ENCODE measurements at regions not wholly inside any gene's neighbourhood (a gene's known extent, or its start where the extent isn't known, plus 50 kb on each side); places are given as distances from the start of the nearest gene placed in this dataset.
"Not testable (repeated sequence)": the region's sequence is repeated elsewhere in the genome, so short reads cannot be mapped to it uniquely, and the experiment has no call there.

- no peak for DNase-seq (ENCODE audit: low read depth, low spot score)
- no peak overlapping the region for H3K4me3 ChIP-seq (ENCODE audit: low read length)
Measured at GRCh38 chr5:18003784-18004183, 369.5 kb downstream of the TAF11L14 start.

GRCh38 chr5:18006235-18006634, 372.0 kb downstream of the TAF11L14 start:
- not testable (repeated sequence) for H3K4me3 ChIP-seq (ENCODE audit: low read length); DNase-seq (ENCODE audit: low read depth, low spot score)

DNA sequence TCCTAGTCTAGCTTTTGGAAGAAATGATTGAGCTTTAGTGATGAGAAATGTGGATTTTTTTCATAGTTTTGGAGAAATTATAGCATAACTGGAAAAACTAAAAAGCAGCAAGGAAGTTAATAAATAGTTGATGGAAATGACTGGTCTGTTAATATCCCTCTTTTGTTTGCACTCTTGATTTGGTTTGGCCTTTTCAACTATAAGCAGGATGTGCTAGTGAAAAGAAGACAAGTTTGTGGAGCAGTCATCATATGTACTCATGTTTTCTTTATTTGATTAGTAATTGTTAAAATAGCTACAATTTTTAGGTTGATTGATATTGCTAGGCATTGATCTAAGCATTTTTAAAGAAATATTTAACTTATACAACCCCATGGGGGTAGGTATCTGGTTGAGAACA, 374.7 kb downstream of the TAF11L14 start:
- H3K4me3 ChIP-seq (ENCODE audit: low read length) = no peak overlapping the region
- DNase-seq (ENCODE audit: low read depth, low spot score) = no peak

GRCh38 chr5:18010053-18010452, 375.8 kb downstream of the TAF11L14 start:
- no peak for DNase-seq (ENCODE audit: low read depth, low spot score)
- no peak overlapping the region for H3K4me3 ChIP-seq (ENCODE audit: low read length)

DNA sequence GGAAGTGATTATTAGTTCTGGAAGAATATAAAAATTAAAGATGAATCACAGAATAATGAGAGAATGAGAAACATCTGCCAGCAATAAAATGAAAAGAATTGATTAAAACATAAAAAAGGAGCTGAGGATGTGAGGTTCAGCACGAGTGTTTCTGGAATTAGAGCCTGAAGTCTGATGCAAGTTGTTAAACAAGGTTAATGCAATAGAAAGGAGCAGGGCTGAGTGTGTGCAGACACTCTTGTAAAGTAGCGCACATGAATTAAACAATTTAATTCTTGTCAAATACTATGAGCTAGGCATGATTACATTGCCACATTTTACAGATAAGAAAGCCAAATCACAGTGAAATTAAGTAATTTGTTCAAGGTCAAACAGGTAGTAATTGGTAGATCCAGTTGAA, 384.2 kb downstream of the TAF11L14 start:
- DNase-seq (ENCODE audit: low read depth, low spot score) = no peak
- H3K4me3 ChIP-seq (ENCODE audit: low read length) = no peak overlapping the region

GRCh38 chr5:18023275-18023674, 389.0 kb downstream of the TAF11L14 start:
- no peak for DNase-seq (ENCODE audit: low read depth, low spot score)
- no peak overlapping the region for H3K4me3 ChIP-seq (ENCODE audit: low read length)

DNA sequence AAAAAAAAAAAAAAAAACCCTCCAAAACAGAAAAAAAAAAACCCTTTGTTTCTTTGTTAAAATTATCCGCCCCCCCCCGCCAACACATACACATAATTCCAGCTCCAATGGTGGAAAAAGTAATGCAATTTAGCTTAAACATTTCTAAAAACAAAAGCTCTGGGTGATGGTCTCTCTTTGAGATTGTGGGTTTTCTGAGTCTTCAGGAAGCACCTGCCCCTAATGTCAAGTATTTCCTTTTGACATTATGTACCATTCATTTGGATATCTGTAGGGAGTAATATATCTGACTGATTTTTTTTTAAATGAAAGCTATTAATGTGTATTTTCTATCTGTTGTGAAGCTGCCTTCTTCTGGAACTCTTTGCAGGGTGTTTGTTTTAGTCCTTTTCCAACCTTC, 389.7 kb downstream of the TAF11L14 start:
- no peak overlapping the region for H3K4me3 ChIP-seq (ENCODE audit: low read length)
- no peak for DNase-seq (ENCODE audit: low read depth, low spot score)

DNA sequence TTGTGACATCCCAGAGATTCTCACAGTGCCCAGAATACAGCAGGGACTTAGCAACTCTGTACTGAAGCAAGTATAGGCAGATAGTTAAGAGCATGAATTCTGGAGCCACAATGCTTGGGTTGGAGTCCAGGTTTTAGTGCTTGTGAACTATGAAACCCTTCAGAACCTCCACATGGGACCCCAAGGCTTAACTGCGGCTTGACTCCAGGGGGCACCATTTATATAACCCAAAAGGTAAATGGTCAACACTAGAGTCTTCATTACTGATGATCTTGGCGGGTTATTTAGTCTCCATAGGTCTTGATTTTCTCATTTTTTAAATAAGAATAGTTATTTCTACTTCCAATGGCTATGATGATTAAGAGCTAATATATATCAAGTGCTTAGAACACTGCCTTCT, 390.3 kb downstream of the TAF11L14 start:
- no peak for DNase-seq (ENCODE audit: low read depth, low spot score)
- no peak overlapping the region for H3K4me3 ChIP-seq (ENCODE audit: low read length)

GRCh38 chr5:18027241-18027867, 393.1 kb downstream of the TAF11L14 start:
- H3K4me3 ChIP-seq (ENCODE audit: low read length) = no peak overlapping the region
- DNase-seq (ENCODE audit: low read depth, low spot score) = no peak

- no peak for DNase-seq (ENCODE audit: low read depth, low spot score)
- H3K4me3 ChIP-seq (ENCODE audit: low read length) = no peak overlapping the region
Measured at GRCh38 chr5:18028036-18028435, 393.8 kb downstream of the TAF11L14 start.

DNA sequence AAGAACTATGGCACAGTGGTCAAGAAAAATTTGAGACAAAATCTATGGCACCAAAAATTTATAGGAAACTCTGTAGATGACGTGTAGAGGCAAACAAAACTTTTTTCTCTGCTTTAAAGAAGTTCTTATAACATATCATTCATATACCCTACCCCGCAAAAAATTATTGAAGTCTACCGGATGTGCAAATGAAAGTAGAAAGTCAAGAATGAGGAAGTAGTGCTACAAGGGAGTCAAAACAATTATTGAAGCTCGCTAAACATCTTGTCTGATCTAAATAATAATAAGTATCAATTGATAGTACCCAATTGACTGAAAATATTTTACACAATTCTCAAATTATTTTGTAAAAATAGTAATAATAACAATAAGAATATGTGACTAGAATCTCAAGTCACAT, 398.5 kb downstream of the TAF11L14 start:
- no peak overlapping the region for H3K4me3 ChIP-seq (ENCODE audit: low read length)
- no peak for DNase-seq (ENCODE audit: low read depth, low spot score)

DNA sequence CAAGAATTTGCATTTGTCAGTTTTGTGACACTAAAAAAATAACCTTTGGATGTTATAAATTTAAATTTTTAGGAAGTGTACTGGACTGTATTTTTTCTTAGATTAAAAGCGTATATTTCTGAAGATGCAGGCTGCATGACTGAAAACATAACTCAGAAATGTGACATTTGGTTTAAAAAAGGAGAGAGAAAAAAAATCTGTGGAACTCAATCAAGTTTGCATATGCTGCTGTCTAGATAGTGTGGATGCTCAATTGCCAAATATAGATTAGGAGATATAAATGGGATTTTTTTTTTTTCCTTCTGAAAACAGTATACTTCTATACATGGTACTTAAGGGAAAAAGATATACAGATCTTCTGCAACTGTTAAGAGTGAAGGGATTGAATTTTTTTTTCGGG, 402.3 kb downstream of the TAF11L14 start:
- DNase-seq (ENCODE audit: low read depth, low spot score) = no peak
- no peak overlapping the region for H3K4me3 ChIP-seq (ENCODE audit: low read length)

DNA sequence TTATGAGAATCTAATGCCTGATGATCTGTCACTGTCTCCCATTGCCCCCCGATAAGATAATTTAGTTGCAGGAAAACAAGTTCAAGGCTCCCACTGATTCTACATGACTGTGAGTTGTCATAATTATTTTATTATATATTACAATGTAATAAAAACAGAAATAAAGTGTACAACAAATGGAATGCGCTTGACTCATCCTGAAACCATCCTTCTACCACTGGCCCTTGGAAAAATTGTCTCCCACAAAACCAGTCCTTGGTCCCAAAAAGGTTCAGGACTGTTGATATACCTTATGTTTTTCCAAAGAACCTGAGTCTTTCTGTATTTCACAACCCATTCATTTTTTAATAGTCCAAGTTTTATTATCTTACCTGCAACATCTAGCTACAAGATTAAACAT, 403.5 kb downstream of the TAF11L14 start:
- H3K4me3 ChIP-seq (ENCODE audit: low read length) = no peak overlapping the region

GRCh38 chr5:18043344-18043743, 409.1 kb downstream of the TAF11L14 start:
- DNase-seq (ENCODE audit: low read depth, low spot score) = no peak
- no peak overlapping the region for H3K4me3 ChIP-seq (ENCODE audit: low read length)

More for the DNA sequence above, 403.5 kb downstream of the TAF11L14 start:
- no peak for DNase-seq (ENCODE audit: low read depth, low spot score)

DNA sequence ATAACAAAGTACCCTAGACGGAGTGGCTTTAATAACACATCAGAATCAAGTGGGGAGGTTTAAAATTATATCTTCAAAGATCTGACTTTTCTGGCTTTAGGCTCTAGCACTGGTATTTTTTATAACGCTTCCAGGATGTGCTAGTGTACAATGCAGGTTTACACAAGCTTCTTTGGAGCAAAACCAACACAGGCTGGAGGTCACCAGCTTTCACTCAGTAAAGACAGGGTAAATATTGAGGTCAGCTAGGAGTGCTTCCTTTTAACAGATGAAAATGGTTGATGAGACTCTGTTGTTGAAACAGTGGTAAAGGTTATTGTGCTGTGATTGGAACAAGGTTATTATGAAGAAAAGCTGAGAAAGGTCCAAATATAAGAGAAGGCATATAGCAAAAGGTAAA, 414.2 kb downstream of the TAF11L14 start:
- no peak for DNase-seq (ENCODE audit: low read depth, low spot score)
- H3K4me3 ChIP-seq (ENCODE audit: low read length) = no peak overlapping the region

- H3K4me3 ChIP-seq (ENCODE audit: low read length) = no peak overlapping the region
- DNase-seq (ENCODE audit: low read depth, low spot score) = no peak
Measured at GRCh38 chr5:18050345-18050744, 416.1 kb downstream of the TAF11L14 start.

GRCh38 chr5:18050776-18051175, 416.5 kb downstream of the TAF11L14 start:
- no peak for DNase-seq (ENCODE audit: low read depth, low spot score)
- H3K4me3 ChIP-seq (ENCODE audit: low read length) = no peak overlapping the region

DNA sequence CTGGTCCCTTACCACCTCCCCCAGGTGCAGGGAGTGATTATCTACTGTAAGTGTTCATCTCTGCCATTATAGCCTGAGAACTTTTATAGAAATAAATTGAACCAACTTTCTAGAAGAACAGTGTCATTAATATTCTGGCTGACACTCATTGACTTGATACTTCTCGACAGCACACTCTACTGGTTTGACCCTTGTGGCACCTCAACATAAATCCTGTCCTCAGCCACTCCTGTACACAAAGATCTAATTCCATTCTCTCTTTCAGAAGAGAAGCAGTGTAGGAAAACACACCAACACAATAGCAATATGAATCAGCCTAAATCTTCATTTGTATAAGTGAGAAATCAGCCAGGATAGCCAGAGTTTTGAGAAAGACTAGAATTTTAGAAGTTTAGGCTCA, 417.7 kb downstream of the TAF11L14 start:
- DNase-seq (ENCODE audit: low read depth, low spot score) = no peak
- no peak overlapping the region for H3K4me3 ChIP-seq (ENCODE audit: low read length)

GRCh38 chr5:18052569-18052968, 418.3 kb downstream of the TAF11L14 start:
- no peak overlapping the region for H3K4me3 ChIP-seq (ENCODE audit: low read length)
- DNase-seq (ENCODE audit: low read depth, low spot score) = no peak

DNA sequence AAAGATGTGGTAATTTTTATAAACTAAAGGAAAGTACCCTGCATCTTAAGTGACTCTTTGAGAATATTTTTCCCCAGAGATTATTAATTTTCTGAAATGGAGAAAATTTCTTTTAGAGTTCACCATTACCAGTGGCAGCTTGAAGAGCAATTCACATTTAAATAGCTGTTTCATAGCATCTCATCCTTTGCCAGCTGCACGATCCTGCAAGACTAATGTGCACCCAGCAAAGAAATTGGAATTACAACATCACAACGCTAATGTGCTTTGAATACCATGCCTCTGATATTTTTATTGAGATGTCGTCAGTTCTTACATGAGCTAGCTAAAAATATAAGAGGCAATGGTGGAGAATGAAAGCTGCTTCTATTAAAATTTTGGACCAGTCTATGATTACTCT, 423.5 kb downstream of the TAF11L14 start:
- no peak for DNase-seq (ENCODE audit: low read depth, low spot score)
- H3K4me3 ChIP-seq (ENCODE audit: low read length) = no peak overlapping the region

- no peak for DNase-seq (ENCODE audit: low read depth, low spot score)
- no peak overlapping the region for H3K4me3 ChIP-seq (ENCODE audit: low read length)
Measured at GRCh38 chr5:18067615-18068014, 433.4 kb downstream of the TAF11L14 start.

DNA sequence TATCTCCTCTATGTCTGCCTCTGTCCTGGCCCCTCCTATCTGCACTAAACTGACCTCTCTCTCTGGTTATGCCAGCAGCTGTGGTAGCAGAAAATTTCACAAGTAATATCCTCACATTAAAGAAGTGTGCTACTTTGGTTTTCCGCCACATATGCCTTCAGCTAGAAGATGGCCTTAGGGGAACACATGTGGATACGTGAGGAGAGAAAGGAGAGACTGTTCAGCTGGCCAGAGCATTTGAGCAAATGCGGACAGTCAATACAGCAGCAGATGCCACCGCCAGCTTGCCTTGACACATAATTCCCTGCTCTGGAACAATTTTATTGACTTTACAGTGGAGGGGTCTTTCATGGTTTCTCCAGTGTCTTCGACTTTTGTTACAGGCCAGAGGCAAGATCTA, 434.6 kb downstream of the TAF11L14 start:
- no peak for DNase-seq (ENCODE audit: low read depth, low spot score)
- no peak overlapping the region for H3K4me3 ChIP-seq (ENCODE audit: low read length)
